Lower leg skin (tissue), 3 donors: ENCODE measurements at regions not wholly inside any gene's neighbourhood (a gene's known extent, or its start where the extent isn't known, plus 50 kb on each side); places are given as distances from the start of the nearest gene placed in this dataset.

Experiments used
- CTCF ChIP-seq, 3 donors: fragments of 450-650 bp; IDR thresholded peaks; one replicate each; pipeline ENCODE4 v1.5.1; 2016; ENCODE audit warnings: antibody characterized with exemption in 3 of 3, mild to moderate bottlenecking in 3 of 3, moderate library complexity in 2 of 3
- POLR2A ChIP-seq, 2 donors: fragments of 450-650 bp; IDR thresholded peaks; one replicate each; pipeline ENCODE4 v1.6.1; 2016 to 2017; ENCODE audit warnings: antibody characterized with exemption in 2 of 2, mild to moderate bottlenecking in 1 of 2, moderate library complexity in 1 of 2

DNA sequence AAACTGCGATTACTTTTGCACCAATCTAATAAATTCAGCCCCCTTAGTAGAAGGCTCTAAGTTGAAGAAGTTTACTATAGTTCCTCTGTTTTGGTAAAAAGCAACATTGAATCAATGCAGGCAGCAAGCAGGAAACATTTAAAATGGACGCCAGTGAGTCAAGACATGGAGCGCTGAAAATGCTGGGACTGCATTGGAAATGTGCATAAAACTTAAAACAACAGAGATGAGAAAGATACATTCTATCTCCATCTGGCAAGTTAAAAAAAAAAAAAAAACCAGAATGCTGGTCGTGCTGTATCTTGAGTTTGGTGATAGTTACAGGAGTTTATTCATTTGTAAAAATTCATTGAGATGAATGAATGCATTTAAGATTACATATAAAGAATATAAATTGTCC, 117.0 kb upstream of the TWIST2 start:
- TF ChIP-seq POLR2A (IDR thresholded peaks at IDR 0.05) (no peak), CTCF (IDR thresholded peaks at IDR 0.05) (no peak)
